Ascending aorta (tissue), 2 donors: ENCODE measurements at regions not wholly inside any gene's neighbourhood (a gene's known extent, or its start where the extent isn't known, plus 50 kb on each side); places are given as distances from the start of the nearest gene placed in this dataset.
A peak's percentile ranks its signal among the peaks of the same experiment; 100 is the strongest.

Source experiments
- DNase-seq, 2 donors: peaks; one replicate each; pipeline ENCODE4 v3.0.0-alpha.2; 2019; ENCODE audit warnings: low spot score in 2 of 2
- H3K27ac ChIP-seq, 2 donors: fragments of 200-600 bp; sonication (generic); one replicate each; pipeline ENCODE4 v1.5.1; 2016 to 2017; ENCODE audit warnings: mild to moderate bottlenecking in 1 of 2
- H3K27me3 ChIP-seq: fragments of 200-600 bp; sonication (generic); one replicate; pipeline ENCODE4 v1.5.1; 2017
- H3K36me3 ChIP-seq, 2 donors: fragments of 200-600 bp; sonication (generic); one replicate each; pipeline ENCODE4 v1.5.1; 2016
- H3K4me1 ChIP-seq, 2 donors: fragments of 200-600 bp; sonication (generic); one replicate each; pipeline ENCODE4 v1.5.1; 2016 to 2017; ENCODE audit warnings: mild to moderate bottlenecking in 1 of 2
- H3K4me3 ChIP-seq, 2 donors: fragments of 200-600 bp; sonication (generic); one replicate each; pipeline ENCODE4 v1.5.1; 2016 to 2017; ENCODE audit warnings: mild to moderate bottlenecking in 1 of 2
- H3K9me3 ChIP-seq, 2 donors: fragments of 200-600 bp; sonication (generic); one replicate each; pipeline ENCODE4 v1.5.1; 2016
- CTCF ChIP-seq, 3 experiments: fragments of 200-600 bp in 2 of 3; fragments of 450-650 bp in 1 of 3; sonication (generic) in 2 of 3; IDR thresholded peaks; one replicate each; pipeline ENCODE4 v1.5.1; 2016 to 2019; ENCODE audit warnings: antibody characterized with exemption in 3 of 3, mild to moderate bottlenecking in 1 of 3, moderate library complexity in 1 of 3
- intact Hi-C: fragments of 100-400 bp; cut with DNase I; formaldehyde crosslinking; loops from one replicate; pipeline ENCODE4 v1.15.1; 2023

- no peak overlapping the region for H3K27ac ChIP-seq
- H3K9me3 ChIP-seq, result no peaks in the 10 kb centered on the region
- H3K36me3 ChIP-seq, result no peaks in the 10 kb centered on the region
- H3K4me1 ChIP-seq, result peaks cover 0 to 3% of the 10 kb centered on the region in 2 donors
- no peak for TF ChIP-seq CTCF (IDR thresholded peaks at IDR 0.05)
- no peak overlapping the region for H3K4me3 ChIP-seq
- no peaks in the 10 kb centered on the region for H3K27me3 ChIP-seq
- intact Hi-C loops, result loop anchor here (10.0 kb wide), 1 partner anchor 142 kb away; the partner anchor contains the start of gene SLC16A7
- DNase-seq, result no peak
These were observed 143.1 kb upstream of the SLC16A7 start for GRCh38 chr12:59452746-59453145.

- H3K9me3 ChIP-seq, result no peaks in the 10 kb centered on the region
- H3K27me3 ChIP-seq, result no peaks in the 10 kb centered on the region
- H3K4me3 ChIP-seq, result no peak overlapping the region
- no peak for TF ChIP-seq CTCF (IDR thresholded peaks at IDR 0.05)
- H3K4me1 ChIP-seq, result peaks cover 0 to 3% of the 10 kb centered on the region in 2 donors
- no peak overlapping the region for H3K27ac ChIP-seq
- no peak for DNase-seq
- no peaks in the 10 kb centered on the region for H3K36me3 ChIP-seq
- intact Hi-C loops, result loop anchor here (10.0 kb wide), 1 partner anchor 143 kb away; the partner anchor contains the start of gene SLC16A7
These were observed 143.6 kb upstream of the SLC16A7 start for GRCh38 chr12:59452259-59452658.

GRCh38 chr12:59446116-59446515 is 149.7 kb upstream of the SLC16A7 start:
- Histone ChIP-seq H3K4me3 (no peak overlapping the region), H3K36me3 (no peaks in the 10 kb centered on the region), H3K27ac (no peak overlapping the region), H3K9me3 (peaks cover 0 to 10% of the 10 kb centered on the region in 2 donors), H3K4me1 (no peaks in the 10 kb centered on the region), H3K27me3 (no peaks in the 10 kb centered on the region)
- intact Hi-C loops, result no loop called here
- DNase-seq, result no peak
- no peak for TF ChIP-seq CTCF (IDR thresholded peaks at IDR 0.05)

- Histone ChIP-seq H3K4me1 (no peaks in the 10 kb centered on the region), H3K4me3 (no peak overlapping the region), H3K27me3 (no peaks in the 10 kb centered on the region), H3K27ac (no peak overlapping the region), H3K9me3 (peaks cover 2 to 18% of the 10 kb centered on the region in 2 donors), H3K36me3 (no peaks in the 10 kb centered on the region)
- TF ChIP-seq CTCF (IDR thresholded peaks at IDR 0.05), result peak in 1 of 3 experiments; percentile 16
- DNase-seq, result no peak
- intact Hi-C loops, result no loop called here
These were observed 150.9 kb upstream of the SLC16A7 start for GRCh38 chr12:59444932-59445331.

- no peak for TF ChIP-seq CTCF (IDR thresholded peaks at IDR 0.05)
- H3K4me1 ChIP-seq, result no peaks in the 10 kb centered on the region
- no peak overlapping the region for H3K27ac ChIP-seq
- no peaks in the 10 kb centered on the region for H3K9me3 ChIP-seq
- no peaks in the 10 kb centered on the region for H3K36me3 ChIP-seq
- no peaks in the 10 kb centered on the region for H3K27me3 ChIP-seq
- intact Hi-C loops, result no loop called here
- no peak for DNase-seq
- H3K4me3 ChIP-seq, result no peak overlapping the region
These were observed 163.8 kb upstream of the SLC16A7 start for GRCh38 chr12:59432057-59432456.

GRCh38 chr12:59431266-59431665 is 164.6 kb upstream of the SLC16A7 start:
- TF ChIP-seq CTCF (IDR thresholded peaks at IDR 0.05), result peak in 1 of 3 experiments; percentile 9
- intact Hi-C loops, result no loop called here
- Histone ChIP-seq H3K4me3 (no peak overlapping the region), H3K9me3 (no peaks in the 10 kb centered on the region), H3K27ac (no peak overlapping the region), H3K27me3 (no peaks in the 10 kb centered on the region), H3K4me1 (no peaks in the 10 kb centered on the region), H3K36me3 (no peaks in the 10 kb centered on the region)
- no peak for DNase-seq
